ENCODE measurements at regions not wholly inside any gene's neighbourhood (a gene's known extent, or its start where the extent isn't known, plus 50 kb on each side); places are given as distances from the start of the nearest gene placed in this dataset.

GRCh38 chr13:32910530-32910929 lies 105.7 kb upstream of the KL start:
- Histone ChIP-seq H3K27ac (no peak overlapping the region), H3K36me3 (no peaks in the 10 kb centered on the region), H3K9ac (ENCODE audit: low read depth in 2 of 2, low read length in 2 of 2) (no peak overlapping the region), H3K27me3 (no peaks in the 10 kb centered on the region), H3K4me3 (no peak overlapping the region), H3K4me1 (peaks cover 3% of the 10 kb centered on the region), H3K9me3 (no peaks in the 10 kb centered on the region)
- intact Hi-C loops (cut with DNase I): no loop called here
- no peak for TF ChIP-seq CTCF (IDR thresholded peaks at IDR 0.05)
- DNase-seq: no peak

- no peak for DNase-seq
- Histone ChIP-seq H3K9me3 (no peaks in the 10 kb centered on the region), H3K4me1 (no peaks in the 10 kb centered on the region), H3K4me3 (no peak overlapping the region), H3K27me3 (no peaks in the 10 kb centered on the region), H3K36me3 (no peaks in the 10 kb centered on the region), H3K27ac (no peak overlapping the region), H3K9ac (ENCODE audit: low read depth in 2 of 2, low read length in 2 of 2) (no peak overlapping the region)
- intact Hi-C loops (cut with DNase I): no loop called here
- peak; percentile 27 for TF ChIP-seq CTCF (IDR thresholded peaks at IDR 0.05)
Observed at GRCh38 chr13:32911506-32911905, 104.7 kb upstream of the KL start.

- no peak for TF ChIP-seq CTCF (IDR thresholded peaks at IDR 0.05)
- Histone ChIP-seq H3K4me3 (no peak overlapping the region), H3K27ac (no peak overlapping the region), H3K4me1 (no peaks in the 10 kb centered on the region), H3K9me3 (no peaks in the 10 kb centered on the region), H3K36me3 (no peaks in the 10 kb centered on the region), H3K27me3 (no peaks in the 10 kb centered on the region), H3K9ac (ENCODE audit: low read depth in 2 of 2, low read length in 2 of 2) (no peak overlapping the region)
- intact Hi-C loops (cut with DNase I): no loop called here
- no peak for DNase-seq
Observed at GRCh38 chr13:32914686-32915085, 101.5 kb upstream of the KL start.

GRCh38 chr13:32917504-32917903 lies 98.7 kb upstream of the KL start:
- Histone ChIP-seq H3K9me3 (no peaks in the 10 kb centered on the region), H3K4me3 (no peak overlapping the region), H3K4me1 (no peaks in the 10 kb centered on the region), H3K27me3 (no peaks in the 10 kb centered on the region), H3K36me3 (no peaks in the 10 kb centered on the region), H3K9ac (ENCODE audit: low read depth in 2 of 2, low read length in 2 of 2) (no peak overlapping the region), H3K27ac (no peak overlapping the region)
- no peak for TF ChIP-seq CTCF (IDR thresholded peaks at IDR 0.05)
- intact Hi-C loops (cut with DNase I): no loop called here
- DNase-seq: no peak

- no peak overlapping the region for H3K9ac ChIP-seq (ENCODE audit: low read depth in 2 of 2, low read length in 2 of 2)
- H3K9me3 ChIP-seq: no peaks in the 10 kb centered on the region
- no peak overlapping the region for H3K4me3 ChIP-seq
- intact Hi-C loops (cut with DNase I): no loop called here
- no peaks in the 10 kb centered on the region for H3K36me3 ChIP-seq
- no peak for DNase-seq
- no peak overlapping the region for H3K27ac ChIP-seq
- TF ChIP-seq CTCF (IDR thresholded peaks at IDR 0.05): no peak
- H3K4me1 ChIP-seq: no peaks in the 10 kb centered on the region
- no peaks in the 10 kb centered on the region for H3K27me3 ChIP-seq
Observed at GRCh38 chr13:32923725-32924124, 92.5 kb upstream of the KL start.

GRCh38 chr13:32924886-32925285 lies 91.3 kb upstream of the KL start:
- Histone ChIP-seq H3K27ac (no peak overlapping the region), H3K4me1 (no peaks in the 10 kb centered on the region), H3K36me3 (no peaks in the 10 kb centered on the region), H3K9ac (ENCODE audit: low read depth in 2 of 2, low read length in 2 of 2) (no peak overlapping the region), H3K27me3 (no peaks in the 10 kb centered on the region), H3K9me3 (no peaks in the 10 kb centered on the region), H3K4me3 (no peak overlapping the region)
- TF ChIP-seq CTCF (IDR thresholded peaks at IDR 0.05): no peak
- DNase-seq: no peak
- intact Hi-C loops (cut with DNase I): no loop called here

Data from colonic mucosa (tissue), 4 donors.